ENCODE measurements at regions not wholly inside any gene's neighbourhood (a gene's known extent, or its start where the extent isn't known, plus 50 kb on each side); places are given as distances from the start of the nearest gene placed in this dataset.

DNA sequence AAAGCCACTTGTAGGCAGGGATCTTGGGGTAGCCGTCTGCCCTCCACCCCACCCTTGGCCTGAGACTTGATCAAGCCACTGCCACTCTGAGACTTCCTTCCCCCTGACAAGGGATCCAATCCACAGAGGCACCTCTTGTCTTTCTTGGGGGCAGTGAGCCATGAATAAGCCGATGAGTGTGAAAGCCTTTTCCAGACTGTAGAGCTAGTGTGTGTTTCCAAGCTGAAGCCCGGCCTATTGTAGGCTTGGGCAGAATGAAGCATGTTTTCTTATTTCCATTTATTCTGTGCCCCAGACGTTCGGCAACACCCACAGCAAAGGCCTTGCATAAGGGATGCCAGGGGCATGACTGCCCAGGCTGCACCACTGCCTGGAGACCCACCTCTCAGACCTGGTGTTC, 991.6 kb downstream of the BCL11B start:
- TF ChIP-seq ZNF615 (CRISPR knock-in tag; IDR thresholded peaks at IDR 0.05; ENCODE audit: borderline replicate concordance): no peak
- TF ChIP-seq SIN3A (IDR thresholded peaks at IDR 0.05; ENCODE audit: borderline replicate concordance, low read depth, low read length): no peak

Measured in HepG2 (cell line).